Epithelial cell of proximal tubule (primary cell): ENCODE measurements at regions not wholly inside any gene's neighbourhood (a gene's known extent, or its start where the extent isn't known, plus 50 kb on each side); places are given as distances from the start of the nearest gene placed in this dataset.
"Not testable (repeated sequence)": the region's sequence is repeated elsewhere in the genome, so short reads cannot be mapped to it uniquely, and the experiment has no call there.

Experiments used
- DNase-seq: peaks from one replicate; pipeline ENCODE4 v3.0.0-alpha.2; 2011; ENCODE audit warnings: low read depth
- H3K4me3 ChIP-seq: 2 replicates; pipeline ENCODE4 v1.5.1; 2011; ENCODE audit warnings: low read depth, mild to moderate bottlenecking, low read length
- CTCF ChIP-seq: conservative IDR thresholded peaks from 2 replicates; pipeline ENCODE4 v1.5.1; 2012; ENCODE audit warnings: low read depth, mild to moderate bottlenecking, low read length

- no peak for TF ChIP-seq CTCF
- no peak overlapping the region for H3K4me3 ChIP-seq
- DNase-seq = no peak
These were observed 92.8 kb downstream of the CCDC71L start for GRCh38 chr7:106568002-106568679.

GRCh38 chr7:106567204-106568001 lies 93.6 kb downstream of the CCDC71L start:
- not testable (repeated sequence) for DNase-seq, H3K4me3 ChIP-seq

- TF ChIP-seq CTCF = no peak
- no peak for DNase-seq
- H3K4me3 ChIP-seq = no peak overlapping the region
These were observed 94.3 kb downstream of the CCDC71L start for GRCh38 chr7:106566672-106567071.

GRCh38 chr7:106566196-106566595 lies 94.8 kb downstream of the CCDC71L start:
- DNase-seq = no peak
- H3K4me3 ChIP-seq = no peak overlapping the region
- TF ChIP-seq CTCF = no peak

GRCh38 chr7:106565428-106565827 lies 95.5 kb downstream of the CCDC71L start:
- TF ChIP-seq CTCF = no peak
- no peak overlapping the region for H3K4me3 ChIP-seq
- DNase-seq = no peak

- DNase-seq = no peak
- H3K4me3 ChIP-seq = no peak overlapping the region
- no peak for TF ChIP-seq CTCF
These were observed 97.3 kb downstream of the CCDC71L start for GRCh38 chr7:106563466-106564150.

- no peak for DNase-seq
- no peak for TF ChIP-seq CTCF
- no peak overlapping the region for H3K4me3 ChIP-seq
These were observed 98.1 kb downstream of the CCDC71L start for GRCh38 chr7:106562711-106563366.
